ENCODE measurements at regions not wholly inside any gene's neighbourhood (a gene's known extent, or its start where the extent isn't known, plus 50 kb on each side); places are given as distances from the start of the nearest gene placed in this dataset.

GRCh38 chr13:85287528-85287927 is 511.7 kb downstream of the SLITRK6 start:
- TF ChIP-seq POLR2A (IDR thresholded peaks at IDR 0.05; ENCODE audit: low read depth, low read length), result no peak
- no peak for TF ChIP-seq CTCF (conservative IDR thresholded peaks at IDR 0.05; ENCODE audit: low read depth, low read length)

All from IMR-90 (cell line).